ENCODE measurements at regions not wholly inside any gene's neighbourhood (a gene's known extent, or its start where the extent isn't known, plus 50 kb on each side); places are given as distances from the start of the nearest gene placed in this dataset.
"Not testable (repeated sequence)": the region's sequence is repeated elsewhere in the genome, so short reads cannot be mapped to it uniquely, and the experiment has no call there.

GRCh38 chr17:21551081-21551881 is 141.0 kb upstream of the KCNJ18 start:
- peak; percentile 67 to 74 for DNase-seq (ENCODE audit: low read depth in 2 of 2)

GRCh38 chr17:21558921-21559320 is 133.4 kb upstream of the KCNJ18 start:
- DNase-seq (ENCODE audit: low read depth in 2 of 2) = not testable (repeated sequence)

- DNase-seq (ENCODE audit: low read depth in 2 of 2) = no peak
Measured at GRCh38 chr17:21564262-21564661, 128.1 kb upstream of the KCNJ18 start.

- not testable (repeated sequence) for DNase-seq (ENCODE audit: low read depth in 2 of 2)
Measured at GRCh38 chr17:21564757-21565156, 127.6 kb upstream of the KCNJ18 start.

- DNase-seq (ENCODE audit: low read depth in 2 of 2) = not testable (repeated sequence)
Measured at GRCh38 chr17:21570427-21570826, 121.9 kb upstream of the KCNJ18 start.

GRCh38 chr17:21572148-21572547 is 120.2 kb upstream of the KCNJ18 start:
- not testable (repeated sequence) for DNase-seq (ENCODE audit: low read depth in 2 of 2)

GRCh38 chr17:21573271-21573960 is 118.9 kb upstream of the KCNJ18 start:
- DNase-seq (ENCODE audit: low read depth in 2 of 2) = not testable (repeated sequence)

GRCh38 chr17:21573961-21574610 is 118.2 kb upstream of the KCNJ18 start:
- DNase-seq (ENCODE audit: low read depth in 2 of 2) = no peak

GRCh38 chr17:21574611-21575255 is 117.6 kb upstream of the KCNJ18 start:
- DNase-seq (ENCODE audit: low read depth in 2 of 2) = not testable (repeated sequence)

- DNase-seq (ENCODE audit: low read depth in 2 of 2) = not testable (repeated sequence)
Measured at GRCh38 chr17:21578783-21579182, 113.5 kb upstream of the KCNJ18 start.

GRCh38 chr17:21592774-21593173 is 99.5 kb upstream of the KCNJ18 start:
- no peak for DNase-seq (ENCODE audit: low read depth in 2 of 2)

- DNase-seq (ENCODE audit: low read depth in 2 of 2) = not testable (repeated sequence)
Measured at GRCh38 chr17:21593452-21594105, 98.7 kb upstream of the KCNJ18 start.

GRCh38 chr17:21595086-21595485 is 97.2 kb upstream of the KCNJ18 start:
- no peak for DNase-seq (ENCODE audit: low read depth in 2 of 2)

GRCh38 chr17:21602176-21602575 is 90.1 kb upstream of the KCNJ18 start:
- DNase-seq (ENCODE audit: low read depth in 2 of 2) = no peak

GRCh38 chr17:21603292-21603691 is 89.0 kb upstream of the KCNJ18 start:
- not testable (repeated sequence) for DNase-seq (ENCODE audit: low read depth in 2 of 2)

- DNase-seq (ENCODE audit: low read depth in 2 of 2) = not testable (repeated sequence)
Measured at GRCh38 chr17:21611443-21611842, 80.9 kb upstream of the KCNJ18 start.

- DNase-seq (ENCODE audit: low read depth in 2 of 2) = not testable (repeated sequence)
Measured at GRCh38 chr17:21612123-21613070, 79.9 kb upstream of the KCNJ18 start.

- DNase-seq (ENCODE audit: low read depth in 2 of 2) = no peak
Measured at GRCh38 chr17:21613071-21613429, 79.3 kb upstream of the KCNJ18 start.

GRCh38 chr17:21626987-21627386 is 65.3 kb upstream of the KCNJ18 start:
- DNase-seq (ENCODE audit: low read depth in 2 of 2) = not testable (repeated sequence)

Measured in stimulated activated CD8-positive, alpha-beta memory T cell treated with anti-CD3 and anti-CD28 coated beads, Interleukin-7, amount 100 ng/mL, for 1 hour (primary cell).